ENCODE measurements at regions not wholly inside any gene's neighbourhood (a gene's known extent, or its start where the extent isn't known, plus 50 kb on each side); places are given as distances from the start of the nearest gene placed in this dataset.

DNA sequence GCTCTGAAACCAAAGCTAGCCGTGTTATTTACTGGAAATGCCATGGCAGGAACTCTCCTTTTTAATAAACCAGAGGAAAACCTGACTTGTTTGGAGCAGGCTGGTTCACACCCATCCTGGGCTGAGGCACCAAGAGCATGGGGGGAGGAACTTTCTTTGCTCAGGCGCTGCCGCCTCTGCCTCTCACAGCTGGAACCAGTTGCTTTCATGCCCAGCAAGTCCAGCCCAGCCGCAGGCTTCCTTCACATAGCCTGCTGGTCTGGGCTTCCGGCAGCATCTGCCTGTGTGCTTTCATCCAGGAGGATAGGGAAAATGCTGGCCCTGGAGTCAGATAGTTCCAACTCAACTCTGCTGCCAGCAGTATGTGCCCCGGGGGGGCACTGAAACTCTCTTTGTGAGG, 88.1 kb upstream of the ASIC2 start:
- Histone ChIP-seq H3K9ac (ENCODE audit: low read depth in 1 of 2, low read length in 2 of 2) (no peak overlapping the region), H3K27me3 (ENCODE audit: control insufficient read depth in 4 of 4, insufficient read depth in 4 of 4, low read length in 3 of 4) (peaks cover 0 to 5% (median 0%) of the 10 kb centered on the region in 4 donors), H3K4me3 (ENCODE audit: low read depth in 1 of 3, low read length in 3 of 3) (no peak overlapping the region), H3K4me1 (ENCODE audit: control insufficient read depth in 4 of 4, insufficient read depth in 4 of 4, low read length in 3 of 4) (no peaks in the 10 kb centered on the region), H3K36me3 (ENCODE audit: control insufficient read depth in 4 of 4, insufficient read depth in 3 of 4, low read depth in 1 of 4, low read length in 3 of 4) (no peaks in the 10 kb centered on the region), H3K27ac (ENCODE audit: low read depth in 1 of 2, low read length in 2 of 2) (no peak overlapping the region), H3K9me3 (ENCODE audit: control insufficient read depth in 4 of 4, low read length in 3 of 4) (no peaks in the 10 kb centered on the region)
- WGBS, result 53% methylated on average over 6 of the region's 6 CpGs
- TF ChIP-seq TAF1 (conservative IDR thresholded peaks at IDR 0.05) (no peak), GABPA (IDR thresholded peaks at IDR 0.05 in 1 of 2, conservative IDR thresholded peaks at IDR 0.05 in 1 of 2) (no peak), HNF4G (IDR thresholded peaks at IDR 0.05) (no peak), HNF4A (conservative IDR thresholded peaks at IDR 0.05) (no peak), JUND (IDR thresholded peaks at IDR 0.05) (no peak)
- TF ChIP-seq, protein P1, sequence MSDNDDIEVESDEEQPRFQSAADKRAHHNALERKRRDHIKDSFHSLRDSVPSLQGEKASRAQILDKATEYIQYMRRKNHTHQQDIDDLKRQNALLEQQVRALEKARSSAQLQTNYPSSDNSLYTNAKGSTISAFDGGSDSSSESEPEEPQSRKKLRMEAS (IDR thresholded peaks at IDR 0.05), result no peak
- DNase-seq (ENCODE audit: low spot score), result no peak

DNA sequence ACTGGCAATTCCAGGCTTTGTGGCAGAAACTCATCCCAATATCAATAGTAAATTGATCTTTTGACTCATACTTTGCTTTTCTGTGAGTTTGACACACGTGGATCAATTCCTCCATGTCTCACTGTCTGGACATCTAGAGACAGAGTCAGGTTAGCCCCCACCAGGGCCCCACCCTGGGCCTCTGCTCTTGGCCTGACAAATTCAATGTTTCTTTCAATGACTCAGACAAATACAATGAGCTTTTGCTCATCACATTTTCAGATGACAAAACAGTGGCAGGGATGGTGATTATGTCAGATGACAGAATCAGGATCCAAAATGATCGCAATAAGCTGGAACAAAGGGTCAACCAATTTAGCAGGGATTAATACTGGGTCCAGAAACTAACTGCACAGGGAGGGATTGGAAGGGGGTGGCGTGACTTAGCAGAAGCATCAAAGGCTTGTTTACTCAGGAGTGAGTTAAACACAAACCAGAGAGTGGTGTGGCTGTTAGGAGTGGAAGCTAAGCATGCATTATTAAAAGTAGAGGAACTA, 90.5 kb upstream of the ASIC2 start:
- H3K27ac ChIP-seq (ENCODE audit: low read depth in 1 of 2, low read length in 2 of 2), result no peak overlapping the region
- H3K9me3 ChIP-seq (ENCODE audit: control insufficient read depth in 4 of 4, low read length in 3 of 4), result no peaks in the 10 kb centered on the region
- no peaks in the 10 kb centered on the region for H3K4me1 ChIP-seq (ENCODE audit: control insufficient read depth in 4 of 4, insufficient read depth in 4 of 4, low read length in 3 of 4)
- peaks cover 0 to 5% (median 0%) of the 10 kb centered on the region in 4 donors for H3K27me3 ChIP-seq (ENCODE audit: control insufficient read depth in 4 of 4, insufficient read depth in 4 of 4, low read length in 3 of 4)
- no peak overlapping the region for H3K4me3 ChIP-seq (ENCODE audit: low read depth in 1 of 3, low read length in 3 of 3)
- no peak for DNase-seq (ENCODE audit: low spot score)
- no peak overlapping the region for H3K9ac ChIP-seq (ENCODE audit: low read depth in 1 of 2, low read length in 2 of 2)
- TF ChIP-seq FOXA2 (IDR thresholded peaks at IDR 0.05) (no peak), YY1 (IDR thresholded peaks at IDR 0.05) (no peak)
- WGBS, result 65% methylated on average over 3 of the region's 3 CpGs
- H3K36me3 ChIP-seq (ENCODE audit: control insufficient read depth in 4 of 4, insufficient read depth in 3 of 4, low read depth in 1 of 4, low read length in 3 of 4), result no peaks in the 10 kb centered on the region

- TF ChIP-seq, protein P2, sequence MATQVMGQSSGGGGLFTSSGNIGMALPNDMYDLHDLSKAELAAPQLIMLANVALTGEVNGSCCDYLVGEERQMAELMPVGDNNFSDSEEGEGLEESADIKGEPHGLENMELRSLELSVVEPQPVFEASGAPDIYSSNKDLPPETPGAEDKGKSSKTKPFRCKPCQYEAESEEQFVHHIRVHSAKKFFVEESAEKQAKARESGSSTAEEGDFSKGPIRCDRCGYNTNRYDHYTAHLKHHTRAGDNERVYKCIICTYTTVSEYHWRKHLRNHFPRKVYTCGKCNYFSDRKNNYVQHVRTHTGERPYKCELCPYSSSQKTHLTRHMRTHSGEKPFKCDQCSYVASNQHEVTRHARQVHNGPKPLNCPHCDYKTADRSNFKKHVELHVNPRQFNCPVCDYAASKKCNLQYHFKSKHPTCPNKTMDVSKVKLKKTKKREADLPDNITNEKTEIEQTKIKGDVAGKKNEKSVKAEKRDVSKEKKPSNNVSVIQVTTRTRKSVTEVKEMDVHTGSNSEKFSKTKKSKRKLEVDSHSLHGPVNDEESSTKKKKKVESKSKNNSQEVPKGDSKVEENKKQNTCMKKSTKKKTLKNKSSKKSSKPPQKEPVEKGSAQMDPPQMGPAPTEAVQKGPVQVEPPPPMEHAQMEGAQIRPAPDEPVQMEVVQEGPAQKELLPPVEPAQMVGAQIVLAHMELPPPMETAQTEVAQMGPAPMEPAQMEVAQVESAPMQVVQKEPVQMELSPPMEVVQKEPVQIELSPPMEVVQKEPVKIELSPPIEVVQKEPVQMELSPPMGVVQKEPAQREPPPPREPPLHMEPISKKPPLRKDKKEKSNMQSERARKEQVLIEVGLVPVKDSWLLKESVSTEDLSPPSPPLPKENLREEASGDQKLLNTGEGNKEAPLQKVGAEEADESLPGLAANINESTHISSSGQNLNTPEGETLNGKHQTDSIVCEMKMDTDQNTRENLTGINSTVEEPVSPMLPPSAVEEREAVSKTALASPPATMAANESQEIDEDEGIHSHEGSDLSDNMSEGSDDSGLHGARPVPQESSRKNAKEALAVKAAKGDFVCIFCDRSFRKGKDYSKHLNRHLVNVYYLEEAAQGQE (IDR thresholded peaks at IDR 0.05), result peak; percentile 22
- no peak for TF ChIP-seq FOXA2 (IDR thresholded peaks at IDR 0.05)
- H3K27me3 ChIP-seq (ENCODE audit: control insufficient read depth in 4 of 4, insufficient read depth in 4 of 4, low read length in 3 of 4), result peaks cover 0 to 9% (median 0%) of the 10 kb centered on the region in 4 donors
- H3K4me3 ChIP-seq (ENCODE audit: low read depth in 1 of 3, low read length in 3 of 3), result no peak overlapping the region
- H3K9me3 ChIP-seq (ENCODE audit: control insufficient read depth in 4 of 4, low read length in 3 of 4), result no peaks in the 10 kb centered on the region
- H3K27ac ChIP-seq (ENCODE audit: low read depth in 1 of 2, low read length in 2 of 2), result no peak overlapping the region
- DNase-seq (ENCODE audit: low spot score), result no peak
- 49% methylated on average over 4 of the region's 4 CpGs for WGBS
- no peaks in the 10 kb centered on the region for H3K4me1 ChIP-seq (ENCODE audit: control insufficient read depth in 4 of 4, insufficient read depth in 4 of 4, low read length in 3 of 4)
- no peak overlapping the region for H3K9ac ChIP-seq (ENCODE audit: low read depth in 1 of 2, low read length in 2 of 2)
- H3K36me3 ChIP-seq (ENCODE audit: control insufficient read depth in 4 of 4, insufficient read depth in 3 of 4, low read depth in 1 of 4, low read length in 3 of 4), result no peaks in the 10 kb centered on the region
Observed at GRCh38 chr17:33385133-33385532, 92.0 kb upstream of the ASIC2 start.

GRCh38 chr17:33385713-33386112, 92.6 kb upstream of the ASIC2 start:
- WGBS, result 62% methylated on average over 3 of the region's 3 CpGs
- Histone ChIP-seq H3K9me3 (ENCODE audit: control insufficient read depth in 4 of 4, low read length in 3 of 4) (no peaks in the 10 kb centered on the region), H3K4me1 (ENCODE audit: control insufficient read depth in 4 of 4, insufficient read depth in 4 of 4, low read length in 3 of 4) (no peaks in the 10 kb centered on the region)

More at GRCh38 chr17:33385713-33386112, 92.6 kb upstream of the ASIC2 start:
- no peak overlapping the region for H3K9ac ChIP-seq (ENCODE audit: low read depth in 1 of 2, low read length in 2 of 2)
- no peak overlapping the region for H3K27ac ChIP-seq (ENCODE audit: low read depth in 1 of 2, low read length in 2 of 2)
- DNase-seq (ENCODE audit: low spot score), result no peak
- H3K27me3 ChIP-seq (ENCODE audit: control insufficient read depth in 4 of 4, insufficient read depth in 4 of 4, low read length in 3 of 4), result peaks cover 0 to 9% (median 0%) of the 10 kb centered on the region in 4 donors
- no peak overlapping the region for H3K4me3 ChIP-seq (ENCODE audit: low read depth in 1 of 3, low read length in 3 of 3)
- H3K36me3 ChIP-seq (ENCODE audit: control insufficient read depth in 4 of 4, insufficient read depth in 3 of 4, low read depth in 1 of 4, low read length in 3 of 4), result no peaks in the 10 kb centered on the region
- TF ChIP-seq FOXA2 (IDR thresholded peaks at IDR 0.05), result no peak
- TF ChIP-seq, protein P2 (IDR thresholded peaks at IDR 0.05), result no peak
- TF ChIP-seq YY1 (IDR thresholded peaks at IDR 0.05), result no peak
- no peak for TF ChIP-seq EGR1 (IDR thresholded peaks at IDR 0.05; ENCODE audit: low read depth in 2 of 2)
- no peak for TF ChIP-seq JUND (IDR thresholded peaks at IDR 0.05)
- no peak for TF ChIP-seq SP1 (IDR thresholded peaks at IDR 0.05)
- no peak for TF ChIP-seq ZBTB33 (IDR thresholded peaks at IDR 0.05)
- no peak for TF ChIP-seq HNF4A (conservative IDR thresholded peaks at IDR 0.05)
- TF ChIP-seq RXRA (IDR thresholded peaks at IDR 0.05), result no peak

Measured in liver (tissue), 7 donors.